Lung (tissue), 11 donors: ENCODE measurements at regions not wholly inside any gene's neighbourhood (a gene's known extent, or its start where the extent isn't known, plus 50 kb on each side); places are given as distances from the start of the nearest gene placed in this dataset.

Experiments used
- ATAC-seq: fragments of 200-7000 bp; cut with Tn5 transposase; one replicate; pipeline ENCODE4 v1.9.1; 2020; ENCODE audit warnings: moderate number of reproducible peaks; ENCODE audit not compliant: insufficient read depth, low FRiP score
- DNase-seq, 3 donors: peaks; one replicate each; pipeline ENCODE4 v3.0.0-alpha.2; 2013 to 2017
- H3K27ac ChIP-seq, 2 donors: one replicate each; pipeline ENCODE4 v1.5.1; 2013; ENCODE audit warnings: mild to moderate bottlenecking in 2 of 2, moderate library complexity in 2 of 2, control low read depth in 1 of 2, inconsistent platforms in 1 of 2, low read depth in 1 of 2, low read length in 1 of 2
- H3K27me3 ChIP-seq, 3 donors: one replicate each; pipeline ENCODE4 v1.5.1; 2013; ENCODE audit warnings: low read length in 2 of 3; ENCODE audit not compliant: control insufficient read depth in 3 of 3, insufficient read depth in 3 of 3
- H3K36me3 ChIP-seq, 4 donors: one replicate each; pipeline ENCODE4 v1.5.1; 2013; ENCODE audit warnings: low read length in 4 of 4, mild to moderate bottlenecking in 1 of 4, moderate library complexity in 1 of 4; ENCODE audit not compliant: control insufficient read depth in 4 of 4, insufficient read depth in 4 of 4
- H3K4me1 ChIP-seq, 5 donors: one replicate each; pipeline ENCODE4 v1.5.1; 2013; ENCODE audit warnings: low read length in 5 of 5, mild to moderate bottlenecking in 2 of 5, moderate library complexity in 1 of 5; ENCODE audit not compliant: control insufficient read depth in 5 of 5, insufficient read depth in 5 of 5
- H3K4me3 ChIP-seq: one replicate; pipeline ENCODE4 v1.5.1; 2013; ENCODE audit warnings: mild to moderate bottlenecking, control low read depth, moderate library complexity
- H3K9ac ChIP-seq, 2 donors: one replicate each; pipeline ENCODE4 v1.5.1; 2013; ENCODE audit warnings: low read length in 2 of 2, control low read depth in 1 of 2; ENCODE audit not compliant: insufficient read depth in 1 of 2
- H3K9me3 ChIP-seq, 4 donors: one replicate each; pipeline ENCODE4 v1.5.1; 2013; ENCODE audit warnings: low read length in 3 of 4, mild to moderate bottlenecking in 1 of 4, moderate library complexity in 1 of 4; ENCODE audit not compliant: control insufficient read depth in 4 of 4, insufficient read depth in 3 of 4
- WGBS, 2 donors: extraction: QIAGEN DNeasy Blood & Tissue Kit; methylation state at CpG; one replicate each; pipeline ENCODE4 v1.1.7; 2013; 5-methylcytosine and 5-hydroxymethylcytosine counted together
- TF ChIP-seq, protein P1 (sequence below): IDR thresholded peaks from 2 replicates; pipeline ENCODE4 v1.5.1; 2012; ENCODE audit warnings: mild to moderate bottlenecking; ENCODE audit errors: control extremely low read depth, extremely low read depth
- donor health status: control.
- donor health status: control.
- donor health status: Bipolar disorder and iron deficiency.
- donor health status: healthy.
- donor health status: DM: yes; HTN: yes; CAD: no.

DNA sequence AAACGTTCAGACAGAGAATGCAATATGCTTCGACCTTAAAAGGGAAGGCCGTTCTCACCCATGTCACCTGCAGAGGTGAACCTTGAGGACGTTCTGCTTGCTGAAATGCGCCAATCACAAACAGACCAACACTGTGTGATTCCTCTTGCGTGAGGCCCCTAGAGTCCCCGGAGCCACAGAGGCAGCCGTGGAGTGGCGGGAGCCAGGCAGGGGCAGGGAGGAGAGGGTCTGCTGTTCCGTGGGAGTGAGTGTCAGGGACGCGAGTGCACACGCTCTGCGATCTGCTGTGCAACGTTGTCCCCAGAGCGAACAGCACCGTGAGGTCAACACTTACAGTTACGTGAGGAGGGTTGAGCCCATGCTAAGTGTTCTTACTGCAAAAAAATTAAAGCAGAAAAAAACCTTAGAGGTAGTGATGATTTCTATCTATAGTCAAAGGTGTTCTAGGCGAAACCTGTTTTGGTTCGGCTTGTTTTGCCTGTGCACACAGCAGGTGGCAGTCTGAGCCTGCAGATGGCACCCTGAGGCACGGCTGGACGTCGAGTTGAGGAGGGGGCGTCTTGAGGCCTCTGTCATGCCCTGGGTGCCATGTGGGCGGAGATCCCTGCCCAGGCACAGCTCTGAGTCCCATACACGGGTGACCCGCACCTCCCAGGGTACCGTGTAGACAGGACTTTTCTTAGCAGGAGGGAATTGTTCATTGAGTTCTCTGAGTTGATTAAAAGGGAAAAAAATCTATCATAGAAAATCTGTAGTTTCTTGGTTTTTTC is 71.7 kb upstream of the FRMD1 start:
- peak in 2 of 3 donors; percentile 58 to 61 for DNase-seq
- Histone ChIP-seq H3K27me3 (no peaks in the 10 kb centered on the region), H3K27ac (no peak overlapping the region), H3K4me1 (peaks cover 0 to 5% (median 0%) of the 10 kb centered on the region in 5 donors), H3K9me3 (no peaks in the 10 kb centered on the region), H3K4me3 (no peak overlapping the region), H3K9ac (no peak overlapping the region), H3K36me3 (no peaks in the 10 kb centered on the region)
- TF ChIP-seq, protein P1, sequence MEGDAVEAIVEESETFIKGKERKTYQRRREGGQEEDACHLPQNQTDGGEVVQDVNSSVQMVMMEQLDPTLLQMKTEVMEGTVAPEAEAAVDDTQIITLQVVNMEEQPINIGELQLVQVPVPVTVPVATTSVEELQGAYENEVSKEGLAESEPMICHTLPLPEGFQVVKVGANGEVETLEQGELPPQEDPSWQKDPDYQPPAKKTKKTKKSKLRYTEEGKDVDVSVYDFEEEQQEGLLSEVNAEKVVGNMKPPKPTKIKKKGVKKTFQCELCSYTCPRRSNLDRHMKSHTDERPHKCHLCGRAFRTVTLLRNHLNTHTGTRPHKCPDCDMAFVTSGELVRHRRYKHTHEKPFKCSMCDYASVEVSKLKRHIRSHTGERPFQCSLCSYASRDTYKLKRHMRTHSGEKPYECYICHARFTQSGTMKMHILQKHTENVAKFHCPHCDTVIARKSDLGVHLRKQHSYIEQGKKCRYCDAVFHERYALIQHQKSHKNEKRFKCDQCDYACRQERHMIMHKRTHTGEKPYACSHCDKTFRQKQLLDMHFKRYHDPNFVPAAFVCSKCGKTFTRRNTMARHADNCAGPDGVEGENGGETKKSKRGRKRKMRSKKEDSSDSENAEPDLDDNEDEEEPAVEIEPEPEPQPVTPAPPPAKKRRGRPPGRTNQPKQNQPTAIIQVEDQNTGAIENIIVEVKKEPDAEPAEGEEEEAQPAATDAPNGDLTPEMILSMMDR: peak; percentile 23
- ATAC-seq: no peak
- 49 to 63% methylated on average over 28 of the region's 28 CpGs for WGBS, 2 donors

DNA sequence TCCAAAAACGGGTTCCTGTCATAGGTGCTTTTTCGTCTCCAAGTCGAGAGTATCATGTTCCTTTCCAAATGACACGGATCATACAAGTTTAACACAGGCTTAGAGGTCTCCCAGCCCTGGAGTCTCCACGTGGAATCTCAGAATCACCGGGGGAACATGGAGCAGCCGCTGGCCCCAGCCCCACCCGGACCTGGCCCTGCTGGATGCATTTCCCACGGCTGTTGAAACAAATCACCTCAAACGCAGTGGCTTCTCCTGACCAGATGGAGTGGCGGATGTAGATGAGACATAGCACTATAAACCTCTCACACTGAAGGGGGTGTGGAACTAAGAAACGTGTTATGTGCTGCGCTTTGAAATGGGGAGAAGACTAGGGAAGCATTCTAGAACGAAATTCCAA is 70.0 kb upstream of the FRMD1 start:
- no peaks in the 10 kb centered on the region for H3K36me3 ChIP-seq
- 74 to 75% methylated on average over 14 of the region's 14 CpGs for WGBS, 2 donors
- no peak overlapping the region for H3K9ac ChIP-seq
- H3K27me3 ChIP-seq: no peaks in the 10 kb centered on the region
- no peak for DNase-seq
- no peaks in the 10 kb centered on the region for H3K9me3 ChIP-seq
- no peak for ATAC-seq
- no peak overlapping the region for H3K4me3 ChIP-seq
- H3K27ac ChIP-seq: no peak overlapping the region
- peaks cover 0 to 5% (median 0%) of the 10 kb centered on the region in 5 donors for H3K4me1 ChIP-seq
- TF ChIP-seq, protein P1: no peak

DNA sequence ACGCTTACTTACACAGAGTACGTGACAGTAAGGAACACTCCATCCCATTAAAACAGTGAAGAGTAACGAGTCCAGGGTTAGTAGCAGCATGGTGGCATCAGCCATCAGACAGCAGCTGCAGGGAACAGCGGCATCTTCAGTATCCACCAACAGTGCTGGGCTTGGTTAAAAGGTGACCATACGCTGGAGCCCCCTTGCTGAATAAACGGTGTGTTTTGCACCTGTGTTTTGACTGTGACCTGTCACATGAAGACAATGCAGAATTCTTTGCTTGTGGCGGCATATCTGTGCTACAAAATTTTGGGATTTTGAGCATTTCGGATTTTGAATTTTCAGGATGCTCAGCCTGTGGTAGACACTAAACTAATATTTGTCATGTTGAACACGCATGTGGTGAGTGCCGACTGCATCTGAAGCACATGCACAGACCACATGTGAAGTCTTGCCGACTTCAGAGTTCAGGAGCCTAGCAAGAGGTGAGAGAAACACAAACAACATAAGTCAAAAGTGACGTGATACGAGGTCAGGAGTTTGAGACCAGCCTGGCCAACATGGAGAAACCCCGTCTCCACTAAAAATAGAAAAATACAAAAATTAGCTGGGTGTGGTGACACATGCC is 69.3 kb upstream of the FRMD1 start:
- Histone ChIP-seq H3K36me3 (no peaks in the 10 kb centered on the region), H3K9ac (no peak overlapping the region), H3K9me3 (no peaks in the 10 kb centered on the region), H3K27ac (no peak overlapping the region), H3K4me1 (peaks cover 0 to 5% (median 0%) of the 10 kb centered on the region in 5 donors), H3K27me3 (no peaks in the 10 kb centered on the region), H3K4me3 (no peak overlapping the region)
- DNase-seq: no peak
- 86 to 87% methylated on average over 14 of the region's 14 CpGs for WGBS, 2 donors
- TF ChIP-seq, protein P1: no peak
- no peak for ATAC-seq
